GM12891 (cell line): ENCODE measurements at regions not wholly inside any gene's neighbourhood (a gene's known extent, or its start where the extent isn't known, plus 50 kb on each side); places are given as distances from the start of the nearest gene placed in this dataset.

ENCODE experiments used
- DNase-seq: peaks from one replicate; pipeline ENCODE4 v3.0.0; 2011; ENCODE audit warnings: low spot score; ENCODE audit not compliant: insufficient read length
- FAIRE-seq: peaks from 2 replicates; lab custom pipeline; 2011; peaks lifted over from hg19 to GRCh38; lab: Jason Lieb, UNC
- PAX5 ChIP-seq: IDR thresholded peaks from 2 replicates; pipeline ENCODE4 v1.6.1; 2011; ENCODE audit warnings: low read length, moderate library complexity, mild to moderate bottlenecking; ENCODE audit not compliant: insufficient read depth, severe bottlenecking
- POLR2A ChIP-seq: IDR thresholded peaks from 2 replicates; pipeline ENCODE4 v1.6.1; 2011; ENCODE audit warnings: low read depth, low read length, control low read depth
- POLR2AphosphoS5 ChIP-seq: IDR thresholded peaks from 2 replicates; pipeline ENCODE4 v1.6.1; 2011; ENCODE audit warnings: low read depth, low read length, control low read depth
- POU2F2 ChIP-seq: IDR thresholded peaks from 2 replicates; pipeline ENCODE4 v1.6.1; 2011; ENCODE audit warnings: low read depth, mild to moderate bottlenecking, control low read depth, low read length, moderate library complexity
- SPI1 ChIP-seq: IDR thresholded peaks from 2 replicates; pipeline ENCODE4 v1.6.1; 2011; ENCODE audit warnings: low read depth, low read length, control low read depth
- TAF1 ChIP-seq: IDR thresholded peaks from 2 replicates; pipeline ENCODE4 v1.6.1; 2011; ENCODE audit warnings: low read depth, low read length, control low read depth

DNA sequence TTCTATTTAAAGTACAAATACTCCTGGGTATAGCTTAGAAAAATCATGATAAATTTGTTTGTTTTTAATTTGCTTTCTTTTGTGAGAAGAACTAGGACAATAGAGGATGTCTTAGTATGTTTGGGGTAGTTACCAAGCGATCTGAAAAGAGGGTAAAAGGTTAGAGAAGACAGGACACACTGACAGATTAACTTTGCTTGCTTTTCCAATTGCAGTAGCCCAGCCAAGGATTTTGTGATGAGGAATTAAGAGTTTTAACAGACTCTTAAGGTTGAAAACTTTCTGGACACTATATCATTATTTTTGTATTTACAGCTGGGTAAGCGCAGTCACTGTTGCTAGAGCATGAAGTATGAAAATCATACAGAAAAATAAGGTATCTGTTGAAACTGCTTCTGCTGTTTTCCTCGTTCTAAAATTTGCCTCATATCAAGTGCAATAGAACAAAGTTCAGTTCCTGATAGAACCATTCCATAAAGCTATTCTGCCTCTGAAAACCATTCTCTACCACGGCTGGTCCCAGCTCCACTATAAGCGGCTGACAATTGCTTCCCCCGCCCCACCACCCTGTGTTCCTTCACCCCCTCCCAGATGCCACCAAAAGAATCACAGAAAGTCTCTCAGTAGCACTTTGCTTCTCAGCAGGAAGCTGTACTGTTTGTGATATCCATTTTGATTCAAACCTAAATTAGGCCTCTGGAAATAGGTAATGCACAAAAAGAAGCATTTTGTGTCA, 413.4 kb downstream of the BCAT1 start:
- FAIRE-seq (no peak), DNase-seq (no peak)
- TF ChIP-seq TAF1 (no peak), POLR2AphosphoS5 (no peak), SPI1 (no peak), PAX5 (no peak), POLR2A (no peak), POU2F2 (no peak)

DNA sequence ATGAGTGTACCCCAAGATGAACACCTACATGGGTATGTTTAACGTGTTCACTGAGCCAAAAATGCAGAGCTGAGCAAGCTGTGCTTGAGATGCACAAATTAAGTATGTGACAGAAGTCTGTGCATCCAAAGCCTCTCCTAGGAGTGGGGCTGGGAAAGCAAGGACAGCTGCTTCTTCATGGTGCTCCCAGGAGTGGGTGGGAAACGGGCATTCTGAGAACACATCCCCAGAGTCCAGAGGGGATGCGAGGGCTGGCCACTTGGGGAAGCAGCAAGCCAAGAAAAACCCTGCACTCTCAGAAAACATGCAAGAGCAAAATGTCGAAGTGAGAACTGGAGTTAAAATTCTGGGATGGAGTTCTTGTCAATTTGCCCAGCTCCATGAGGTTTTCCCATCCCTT, 414.3 kb downstream of the BCAT1 start:
- TF ChIP-seq TAF1 (no peak), PAX5 (no peak), POLR2AphosphoS5 (no peak), POLR2A (no peak), POU2F2 (no peak), SPI1 (no peak)
- FAIRE-seq (no peak), DNase-seq (no peak)

DNA sequence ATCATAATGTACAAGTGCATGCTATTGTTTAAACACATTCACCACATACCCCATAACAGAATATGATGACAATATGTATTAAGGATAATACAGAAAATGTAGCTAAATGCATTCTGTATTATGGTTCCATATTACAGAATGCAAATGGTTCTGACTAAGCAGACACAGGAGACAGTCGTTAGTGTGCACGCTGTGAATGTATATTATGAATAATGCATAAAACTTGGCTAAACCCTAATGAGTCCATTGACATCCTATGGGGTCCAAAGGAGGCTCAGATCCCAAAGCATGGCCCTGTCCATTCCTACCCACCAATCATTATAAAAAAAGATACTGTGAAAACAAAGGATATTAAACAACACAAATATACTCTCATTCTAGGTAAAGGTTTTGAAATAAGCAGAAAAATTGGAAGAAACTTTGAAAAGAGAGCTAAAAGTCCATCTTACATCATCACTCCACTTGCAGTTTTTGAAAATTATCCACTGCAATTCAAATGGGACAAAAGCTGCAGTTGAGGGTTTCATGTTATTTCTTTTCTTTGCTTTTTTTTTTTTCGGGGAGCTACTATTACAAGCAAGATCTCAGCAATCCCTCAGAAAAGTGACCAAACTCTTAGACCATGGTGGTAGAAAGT, 415.1 kb downstream of the BCAT1 start:
- TF ChIP-seq POU2F2 (no peak), PAX5 (no peak), POLR2A (no peak), POLR2AphosphoS5 (no peak), SPI1 (no peak), TAF1 (no peak)
- FAIRE-seq (no peak), DNase-seq (no peak)

DNA sequence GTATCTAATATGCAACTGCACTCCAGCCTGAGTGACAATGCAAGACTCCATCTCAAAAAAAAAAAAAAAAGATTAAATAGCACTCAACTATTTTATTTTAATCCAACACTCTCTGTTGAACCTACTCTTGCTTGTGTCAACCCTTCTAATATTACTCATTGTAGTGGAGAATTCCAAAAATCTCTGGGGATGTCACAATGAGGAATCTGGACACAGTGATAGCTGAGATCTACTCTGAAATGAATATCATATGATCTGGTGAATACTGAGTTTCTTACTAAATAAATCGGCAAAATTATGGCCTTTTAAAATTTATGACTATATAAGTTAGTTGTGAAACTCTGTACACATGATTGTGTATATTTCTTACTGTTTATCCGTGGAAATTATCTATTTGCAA, 418.2 kb downstream of the BCAT1 start:
- TF ChIP-seq SPI1 (no peak), PAX5 (no peak), POU2F2 (no peak), POLR2AphosphoS5 (no peak), POLR2A (no peak), TAF1 (no peak)
- no peak for FAIRE-seq
- no peak for DNase-seq

- TF ChIP-seq TAF1 (no peak), POLR2AphosphoS5 (no peak), SPI1 (no peak), POLR2A (no peak), POU2F2 (no peak), PAX5 (no peak)
- DNase-seq (no peak), FAIRE-seq (no peak)
Observed at GRCh38 chr12:24527102-24527501, 421.8 kb downstream of the BCAT1 start.

DNA sequence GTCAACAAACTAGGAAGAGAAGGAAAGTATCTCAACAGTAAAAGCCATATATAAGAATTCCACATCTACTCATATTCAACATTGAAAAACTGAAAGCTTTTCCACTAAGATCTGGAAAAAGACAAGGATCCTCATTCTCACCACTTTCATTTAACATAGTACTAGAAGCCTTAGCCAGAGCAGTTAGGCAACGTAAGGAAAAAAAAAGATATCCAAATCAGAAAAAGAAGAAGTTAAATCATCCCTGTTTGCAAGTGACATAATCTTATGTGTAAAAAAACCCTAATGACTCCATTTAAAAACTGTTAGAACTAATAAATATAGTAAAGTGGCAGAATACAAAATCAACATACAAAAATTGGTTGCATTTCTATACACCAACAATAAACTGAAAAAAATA, 426.2 kb downstream of the BCAT1 start:
- TF ChIP-seq POLR2AphosphoS5 (no peak), POLR2A (no peak), SPI1 (no peak), TAF1 (no peak), POU2F2 (no peak), PAX5 (no peak)
- DNase-seq (no peak), FAIRE-seq (no peak)

DNA sequence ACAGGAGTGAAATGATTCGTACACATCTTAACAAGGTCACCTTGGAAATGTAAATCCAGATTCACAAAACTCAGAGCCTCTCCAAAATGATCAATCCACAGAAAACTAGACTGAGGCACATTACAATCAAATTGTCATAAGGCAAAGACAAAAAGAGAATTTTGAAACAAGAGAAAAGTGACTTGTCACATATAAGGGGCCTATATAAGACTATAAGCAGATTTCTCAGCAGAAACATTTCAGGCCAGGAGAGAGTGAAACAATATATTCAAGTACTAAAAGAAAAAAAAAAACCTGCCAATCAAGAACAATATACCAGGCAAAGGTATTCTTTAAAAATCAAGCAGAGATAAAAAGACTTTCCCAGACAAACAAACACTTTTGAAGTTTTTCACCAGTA, 429.1 kb downstream of the BCAT1 start:
- TF ChIP-seq POLR2A (no peak), POU2F2 (no peak), TAF1 (no peak), PAX5 (no peak)
- no peak for FAIRE-seq
- no peak for DNase-seq

DNA sequence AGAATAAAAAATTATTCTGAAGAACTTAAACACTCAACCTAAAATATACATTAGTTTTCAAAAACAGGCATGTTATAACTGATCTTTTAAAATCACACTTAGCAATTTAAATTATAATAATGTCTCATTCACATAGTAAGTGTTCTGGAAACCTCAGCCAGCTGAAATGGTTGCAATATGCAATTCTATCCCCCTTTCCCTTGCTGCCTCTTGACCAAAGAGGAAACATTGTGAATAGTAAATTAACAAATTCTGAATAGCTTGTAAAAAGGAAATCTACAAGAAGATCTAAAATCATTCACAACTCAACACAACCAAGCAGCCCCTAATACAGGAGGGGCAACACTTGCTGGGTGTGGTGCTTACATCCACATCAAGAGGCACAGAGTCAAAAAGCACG, 431.9 kb downstream of the BCAT1 start:
- TF ChIP-seq POLR2AphosphoS5 (no peak), PAX5 (no peak), TAF1 (no peak), POLR2A (no peak), POU2F2 (no peak), SPI1 (no peak)
- no peak for FAIRE-seq
- no peak for DNase-seq

DNA sequence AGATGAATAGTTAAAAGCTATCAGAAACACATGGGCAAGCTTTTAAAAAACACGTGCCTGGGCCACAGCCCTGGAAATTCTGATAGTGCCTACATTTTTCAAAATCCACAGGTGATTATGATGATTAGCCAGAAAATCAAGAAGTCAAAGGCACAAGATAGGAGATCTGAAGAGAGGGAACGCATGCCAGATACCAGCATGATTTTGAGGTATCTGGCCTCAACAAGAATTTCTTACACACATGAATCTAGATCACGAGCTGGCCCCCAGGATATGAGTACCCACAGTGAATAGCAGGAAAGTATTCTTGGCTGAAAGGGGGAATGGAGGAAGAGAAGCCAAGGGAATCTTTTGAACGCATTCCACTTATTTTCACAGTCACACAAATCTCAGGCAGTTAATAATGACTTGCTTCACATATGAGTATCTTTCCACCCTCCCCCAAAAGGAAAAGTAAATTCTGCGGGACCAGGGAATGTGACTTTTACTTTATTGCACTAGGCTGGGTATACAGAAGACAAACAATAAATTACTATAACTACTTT, 438.2 kb downstream of the BCAT1 start:
- DNase-seq (no peak), FAIRE-seq (no peak)
- TF ChIP-seq POU2F2 (no peak), PAX5 (no peak), POLR2AphosphoS5 (no peak), TAF1 (no peak), SPI1 (no peak)
